DND-41 (cell line): ENCODE measurements at regions not wholly inside any gene's neighbourhood (a gene's known extent, or its start where the extent isn't known, plus 50 kb on each side); places are given as distances from the start of the nearest gene placed in this dataset.
"Not testable (repeated sequence)": the region's sequence is repeated elsewhere in the genome, so short reads cannot be mapped to it uniquely, and the experiment has no call there.

Experiments
- EZH2 ChIP-seq: IDR thresholded peaks from 3 replicates; pipeline ENCODE4 v1.6.1; 2012; ENCODE audit warnings: borderline replicate concordance, low read depth, mild to moderate bottlenecking, moderate library complexity, low read length, inconsistent platforms; ENCODE audit not compliant: severe bottlenecking
- TF ChIP-seq, protein P1 (sequence below): IDR thresholded peaks from 2 replicates; pipeline ENCODE4 v1.5.1; 2012; ENCODE audit warnings: borderline replicate concordance, low read length, moderate library complexity, mild to moderate bottlenecking; ENCODE audit not compliant: poor library complexity, severe bottlenecking; ENCODE audit errors: extremely low read depth

DNA sequence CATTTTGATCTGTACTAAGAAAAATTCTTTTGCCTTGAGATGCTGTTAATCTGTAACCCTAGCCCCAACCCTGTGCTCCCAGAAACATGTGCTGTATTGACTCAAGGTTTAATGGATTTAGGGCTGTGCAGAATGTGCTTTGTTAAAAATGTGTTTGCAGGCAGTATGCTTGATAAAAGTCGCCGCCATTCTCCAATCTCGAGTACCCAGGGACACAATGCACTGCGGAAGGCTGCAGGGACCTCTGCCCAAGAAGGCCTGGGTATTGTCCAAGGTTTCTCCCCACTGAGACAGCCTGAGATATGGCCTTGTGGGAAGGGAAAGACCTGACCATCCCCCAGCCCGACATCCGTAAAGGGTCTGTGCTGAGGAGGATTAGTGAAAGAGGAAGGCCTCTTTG lies 454.5 kb downstream of the KLHL4 start:
- TF ChIP-seq, protein P1, sequence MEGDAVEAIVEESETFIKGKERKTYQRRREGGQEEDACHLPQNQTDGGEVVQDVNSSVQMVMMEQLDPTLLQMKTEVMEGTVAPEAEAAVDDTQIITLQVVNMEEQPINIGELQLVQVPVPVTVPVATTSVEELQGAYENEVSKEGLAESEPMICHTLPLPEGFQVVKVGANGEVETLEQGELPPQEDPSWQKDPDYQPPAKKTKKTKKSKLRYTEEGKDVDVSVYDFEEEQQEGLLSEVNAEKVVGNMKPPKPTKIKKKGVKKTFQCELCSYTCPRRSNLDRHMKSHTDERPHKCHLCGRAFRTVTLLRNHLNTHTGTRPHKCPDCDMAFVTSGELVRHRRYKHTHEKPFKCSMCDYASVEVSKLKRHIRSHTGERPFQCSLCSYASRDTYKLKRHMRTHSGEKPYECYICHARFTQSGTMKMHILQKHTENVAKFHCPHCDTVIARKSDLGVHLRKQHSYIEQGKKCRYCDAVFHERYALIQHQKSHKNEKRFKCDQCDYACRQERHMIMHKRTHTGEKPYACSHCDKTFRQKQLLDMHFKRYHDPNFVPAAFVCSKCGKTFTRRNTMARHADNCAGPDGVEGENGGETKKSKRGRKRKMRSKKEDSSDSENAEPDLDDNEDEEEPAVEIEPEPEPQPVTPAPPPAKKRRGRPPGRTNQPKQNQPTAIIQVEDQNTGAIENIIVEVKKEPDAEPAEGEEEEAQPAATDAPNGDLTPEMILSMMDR, result not testable (repeated sequence)
- TF ChIP-seq EZH2, result not testable (repeated sequence)
